CD4-positive, alpha-beta T cell treated with Interferon gamma for 1 hour (primary cell): ENCODE measurements at regions not wholly inside any gene's neighbourhood (a gene's known extent, or its start where the extent isn't known, plus 50 kb on each side); places are given as distances from the start of the nearest gene placed in this dataset.

Experiments used
- DNase-seq: peaks from one replicate; pipeline ENCODE4 v3.0.0-alpha.2; 2020

GRCh38 chr3:189118896-189119295, 52.9 kb upstream of the TPRG1 start:
- DNase-seq, result no peak

GRCh38 chr3:189119950-189120349, 51.8 kb upstream of the TPRG1 start:
- no peak for DNase-seq

GRCh38 chr3:189121092-189121491, 50.7 kb upstream of the TPRG1 start:
- no peak for DNase-seq
